ENCODE measurements at regions not wholly inside any gene's neighbourhood (a gene's known extent, or its start where the extent isn't known, plus 50 kb on each side); places are given as distances from the start of the nearest gene placed in this dataset.
A peak's percentile ranks its signal among the peaks of the same experiment; 100 is the strongest.

GRCh38 chr1:188665477-188665876 is 1812.2 kb downstream of the BRINP3 start:
- no peak overlapping the region for H3K27ac ChIP-seq
- no peaks in the 10 kb centered on the region for H3K9me3 ChIP-seq
- intact Hi-C loops (cut with DNase I) = no loop called here
- no peaks in the 10 kb centered on the region for H3K4me1 ChIP-seq
- DNase-seq = no peak
- no peak for TF ChIP-seq CTCF (IDR thresholded peaks at IDR 0.05)
- no peak for TF ChIP-seq POLR2A (IDR thresholded peaks at IDR 0.05)
- no peaks in the 10 kb centered on the region for H3K36me3 ChIP-seq
- no peak overlapping the region for H3K4me3 ChIP-seq (replicated peaks in 1 of 3)
- H3K27me3 ChIP-seq = no peaks in the 10 kb centered on the region
- WGBS, 2 donors = 53 to 56% methylated on average over 4 of the region's 4 CpGs

GRCh38 chr1:188668083-188668482 is 1809.6 kb downstream of the BRINP3 start:
- no peaks in the 10 kb centered on the region for H3K9me3 ChIP-seq
- intact Hi-C loops (cut with DNase I) = no loop called here
- no peaks in the 10 kb centered on the region for H3K27me3 ChIP-seq
- H3K4me1 ChIP-seq = no peaks in the 10 kb centered on the region
- no peak overlapping the region for H3K27ac ChIP-seq
- TF ChIP-seq CTCF (IDR thresholded peaks at IDR 0.05) (no peak), POLR2A (IDR thresholded peaks at IDR 0.05) (no peak)
- DNase-seq = no peak
- 94 to 98% methylated on average over 2 of the region's 2 CpGs for WGBS, 2 donors
- no peak overlapping the region for H3K4me3 ChIP-seq (replicated peaks in 1 of 3)
- H3K36me3 ChIP-seq = no peaks in the 10 kb centered on the region

GRCh38 chr1:188669728-188670382 is 1807.8 kb downstream of the BRINP3 start:
- WGBS, 2 donors = 27 to 35% methylated on average over 3 of the region's 3 CpGs
- H3K27me3 ChIP-seq = no peaks in the 10 kb centered on the region
- no peak overlapping the region for H3K27ac ChIP-seq
- peak; percentile 35 to 40 for DNase-seq
- intact Hi-C loops (cut with DNase I) = no loop called here
- H3K9me3 ChIP-seq = no peaks in the 10 kb centered on the region
- no peaks in the 10 kb centered on the region for H3K36me3 ChIP-seq
- no peak overlapping the region for H3K4me3 ChIP-seq (replicated peaks in 1 of 3)
- no peaks in the 10 kb centered on the region for H3K4me1 ChIP-seq
- TF ChIP-seq POLR2A (IDR thresholded peaks at IDR 0.05) = no peak
- TF ChIP-seq CTCF (IDR thresholded peaks at IDR 0.05) = no peak

GRCh38 chr1:188670837-188671236 is 1806.8 kb downstream of the BRINP3 start:
- DNase-seq = peak; percentile 13 to 28
- Histone ChIP-seq H3K9me3 (no peaks in the 10 kb centered on the region), H3K27me3 (no peaks in the 10 kb centered on the region), H3K27ac (no peak overlapping the region), H3K4me1 (no peaks in the 10 kb centered on the region), H3K4me3 (replicated peaks in 1 of 3) (no peak overlapping the region), H3K36me3 (no peaks in the 10 kb centered on the region)
- intact Hi-C loops (cut with DNase I) = no loop called here
- TF ChIP-seq CTCF (IDR thresholded peaks at IDR 0.05) (no peak), POLR2A (IDR thresholded peaks at IDR 0.05) (no peak)
- WGBS, 2 donors = 93 to 97% methylated on average over 2 of the region's 2 CpGs

GRCh38 chr1:188672153-188672552 is 1805.5 kb downstream of the BRINP3 start:
- TF ChIP-seq CTCF (IDR thresholded peaks at IDR 0.05) (no peak), POLR2A (IDR thresholded peaks at IDR 0.05) (no peak)
- intact Hi-C loops (cut with DNase I) = no loop called here
- H3K36me3 ChIP-seq = no peaks in the 10 kb centered on the region

More at GRCh38 chr1:188672153-188672552, 1805.5 kb downstream of the BRINP3 start:
- Histone ChIP-seq H3K9me3 (no peaks in the 10 kb centered on the region), H3K4me3 (replicated peaks in 1 of 3) (no peak overlapping the region), H3K4me1 (no peaks in the 10 kb centered on the region), H3K27ac (no peak overlapping the region), H3K27me3 (no peaks in the 10 kb centered on the region)
- DNase-seq = no peak
